ENCODE measurements at regions not wholly inside any gene's neighbourhood (a gene's known extent, or its start where the extent isn't known, plus 50 kb on each side); places are given as distances from the start of the nearest gene placed in this dataset.
A peak's percentile ranks its signal among the peaks of the same experiment; 100 is the strongest.
"Not testable (repeated sequence)": the region's sequence is repeated elsewhere in the genome, so short reads cannot be mapped to it uniquely, and the experiment has no call there.

GRCh38 chr7:142533920-142534319, 215.4 kb upstream of the PRSS1 start:
- DNase-seq (ENCODE audit: insufficient read length, low spot score) (no peak), FAIRE-seq (no peak)
- TF ChIP-seq POLR2A (IDR thresholded peaks at IDR 0.05; ENCODE audit: low read depth, low read length), result no peak

- FAIRE-seq (no peak), DNase-seq (ENCODE audit: insufficient read length, low spot score) (no peak)
- TF ChIP-seq POLR2A (IDR thresholded peaks at IDR 0.05; ENCODE audit: low read depth, low read length), result no peak
Measured at GRCh38 chr7:142529591-142529990, 219.7 kb upstream of the PRSS1 start.

- FAIRE-seq (no peak), DNase-seq (ENCODE audit: insufficient read length, low spot score) (no peak)
- TF ChIP-seq POLR2A (IDR thresholded peaks at IDR 0.05; ENCODE audit: low read depth, low read length), result no peak
Measured at GRCh38 chr7:142528608-142529408, 220.5 kb upstream of the PRSS1 start.

- no peak for TF ChIP-seq POLR2A (IDR thresholded peaks at IDR 0.05; ENCODE audit: low read depth, low read length)
- FAIRE-seq (no peak), DNase-seq (ENCODE audit: insufficient read length, low spot score) (no peak)
Measured at GRCh38 chr7:142523821-142524460, 225.3 kb upstream of the PRSS1 start.

DNA sequence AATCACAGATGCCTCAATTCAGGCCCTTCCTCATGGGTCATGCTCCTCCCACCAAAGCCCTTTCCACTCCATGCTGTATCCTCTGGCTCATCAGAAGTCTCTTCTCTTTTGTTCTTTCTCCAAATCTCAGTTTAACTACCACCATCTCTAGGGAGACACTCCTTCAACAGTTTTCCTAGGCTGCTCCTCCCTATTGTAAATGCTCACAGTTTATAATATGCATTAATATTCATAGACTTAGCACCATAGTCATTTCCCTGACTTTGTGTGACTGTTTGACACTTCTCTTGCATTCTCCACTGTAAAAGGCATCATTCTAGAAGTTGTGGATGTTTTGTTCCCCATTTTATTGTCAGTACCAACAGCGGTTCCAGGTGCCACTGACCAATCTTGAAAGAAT, 226.5 kb upstream of the PRSS1 start:
- DNase-seq (ENCODE audit: insufficient read length, low spot score) (no peak), FAIRE-seq (no peak)
- TF ChIP-seq POLR2A (IDR thresholded peaks at IDR 0.05; ENCODE audit: low read depth, low read length), result no peak

DNA sequence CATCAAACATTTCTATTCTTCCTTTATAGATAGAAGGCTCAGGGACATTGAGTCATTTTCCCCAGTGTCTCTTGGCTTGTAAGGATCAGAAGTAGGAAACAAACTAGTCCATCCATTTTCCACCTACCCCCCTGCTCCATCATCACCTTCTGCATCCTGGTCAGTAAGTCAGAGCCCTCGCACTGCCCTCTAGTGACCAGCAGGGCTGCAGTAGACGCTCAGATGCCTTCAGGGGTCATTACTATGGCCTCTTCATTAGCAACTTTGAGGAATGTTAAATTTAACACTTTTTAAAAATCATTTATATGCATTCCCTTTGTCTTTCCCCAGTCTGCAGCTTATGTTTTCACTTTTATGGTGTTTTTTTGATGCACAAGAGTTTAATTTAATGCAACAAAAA, 228.4 kb upstream of the PRSS1 start:
- DNase-seq (ENCODE audit: insufficient read length, low spot score), result not testable (repeated sequence)

GRCh38 chr7:142520455-142520854, 228.8 kb upstream of the PRSS1 start:
- FAIRE-seq; DNase-seq (ENCODE audit: insufficient read length, low spot score): not testable (repeated sequence)

More for the DNA sequence above, 228.4 kb upstream of the PRSS1 start:
- FAIRE-seq, result not testable (repeated sequence)

DNA sequence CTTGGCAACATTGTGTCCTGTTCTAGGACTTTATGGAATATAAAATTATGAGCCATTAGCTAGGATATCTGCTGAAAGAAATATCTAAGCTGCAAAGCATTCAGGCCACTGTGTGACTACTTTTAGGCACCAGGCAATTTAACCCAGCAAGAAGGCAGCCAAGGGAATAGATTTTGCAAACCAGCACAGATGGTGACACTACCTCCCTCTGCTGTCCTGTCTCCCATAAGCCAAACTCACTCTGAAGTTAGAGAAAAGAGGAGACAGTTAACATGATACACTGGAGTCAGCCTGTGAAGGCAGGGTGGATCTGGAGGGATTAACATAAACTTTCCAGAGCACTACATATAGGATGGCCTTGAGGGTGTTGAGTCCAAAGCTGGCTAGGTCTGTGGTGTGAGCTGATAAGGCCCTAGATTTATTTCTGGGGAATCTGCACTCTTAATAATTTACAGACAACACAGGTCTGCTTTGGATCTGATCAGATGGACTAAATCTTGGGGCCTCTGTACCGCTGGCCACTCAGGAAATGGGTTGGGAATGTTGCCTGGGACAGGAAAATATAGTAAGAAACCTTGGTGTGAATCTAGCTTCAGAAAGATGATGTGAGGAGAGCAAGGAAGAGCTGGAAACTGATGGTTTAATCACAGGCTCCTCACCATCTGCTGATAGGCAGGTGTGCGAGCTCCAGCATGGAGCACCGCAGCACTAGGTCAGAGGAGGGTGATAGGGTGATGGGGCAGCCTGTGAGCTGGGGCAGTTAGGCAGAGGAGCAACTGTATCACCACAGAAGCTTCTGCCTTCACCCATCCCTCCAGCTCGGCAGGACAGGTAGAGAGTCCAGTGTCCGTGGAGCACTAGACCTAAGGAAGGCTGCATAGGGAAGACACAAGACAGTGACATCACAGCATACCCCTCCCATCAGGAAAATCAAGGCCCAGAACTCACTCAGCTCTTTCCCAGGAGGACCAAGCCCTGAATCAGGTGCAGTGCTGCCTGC, 229.9 kb upstream of the PRSS1 start:
- no peak for TF ChIP-seq POLR2A (IDR thresholded peaks at IDR 0.05; ENCODE audit: low read depth, low read length)
- no peak for FAIRE-seq
- DNase-seq (ENCODE audit: insufficient read length, low spot score), result no peak

- DNase-seq (ENCODE audit: insufficient read length, low spot score), result peak; percentile 30
- TF ChIP-seq POLR2A (IDR thresholded peaks at IDR 0.05; ENCODE audit: low read depth, low read length), result no peak
- FAIRE-seq, result no peak
Measured at GRCh38 chr7:142516038-142516501, 233.2 kb upstream of the PRSS1 start.

DNA sequence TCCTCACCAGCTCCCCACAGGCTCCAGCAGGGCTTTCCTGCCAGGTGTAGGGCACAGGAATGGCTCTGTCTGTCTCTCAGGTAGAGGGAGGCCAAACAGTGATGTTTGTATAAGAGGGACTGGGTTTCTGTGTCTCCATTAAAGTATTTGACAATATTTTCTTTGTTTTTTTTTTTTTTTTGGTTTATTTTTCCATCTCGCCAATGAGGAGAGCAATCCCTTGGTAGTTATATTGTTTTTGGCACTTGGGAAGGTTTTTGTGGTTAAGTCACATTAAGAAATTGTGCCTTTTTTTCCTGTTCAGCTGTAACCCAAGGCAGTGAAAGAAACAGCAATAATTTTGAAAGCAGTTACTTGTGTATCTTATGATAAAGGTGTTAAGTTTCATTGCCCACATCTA, 234.6 kb upstream of the PRSS1 start:
- not testable (repeated sequence) for FAIRE-seq; DNase-seq (ENCODE audit: insufficient read length, low spot score)

- no peak for DNase-seq (ENCODE audit: insufficient read length, low spot score)
- TF ChIP-seq POLR2A (IDR thresholded peaks at IDR 0.05; ENCODE audit: low read depth, low read length), result no peak
- FAIRE-seq, result no peak
Measured at GRCh38 chr7:142513178-142513955, 235.9 kb upstream of the PRSS1 start.

DNA sequence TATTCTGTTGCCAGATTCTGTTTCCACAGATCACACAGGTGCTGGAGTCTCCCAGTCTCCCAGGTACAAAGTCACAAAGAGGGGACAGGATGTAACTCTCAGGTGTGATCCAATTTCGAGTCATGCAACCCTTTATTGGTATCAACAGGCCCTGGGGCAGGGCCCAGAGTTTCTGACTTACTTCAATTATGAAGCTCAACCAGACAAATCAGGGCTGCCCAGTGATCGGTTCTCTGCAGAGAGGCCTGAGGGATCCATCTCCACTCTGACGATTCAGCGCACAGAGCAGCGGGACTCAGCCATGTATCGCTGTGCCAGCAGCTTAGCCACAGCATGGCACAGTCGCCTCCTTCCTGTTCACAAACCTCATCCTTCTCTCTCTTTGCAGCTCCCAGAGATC, 237.5 kb upstream of the PRSS1 start:
- TF ChIP-seq POLR2A (IDR thresholded peaks at IDR 0.05; ENCODE audit: low read depth, low read length), result no peak
- DNase-seq (ENCODE audit: insufficient read length, low spot score) (no peak), FAIRE-seq (no peak)

GRCh38 chr7:142511374-142511773, 237.9 kb upstream of the PRSS1 start:
- FAIRE-seq (no peak), DNase-seq (ENCODE audit: insufficient read length, low spot score) (no peak)
- TF ChIP-seq POLR2A (IDR thresholded peaks at IDR 0.05; ENCODE audit: low read depth, low read length), result no peak

DNA sequence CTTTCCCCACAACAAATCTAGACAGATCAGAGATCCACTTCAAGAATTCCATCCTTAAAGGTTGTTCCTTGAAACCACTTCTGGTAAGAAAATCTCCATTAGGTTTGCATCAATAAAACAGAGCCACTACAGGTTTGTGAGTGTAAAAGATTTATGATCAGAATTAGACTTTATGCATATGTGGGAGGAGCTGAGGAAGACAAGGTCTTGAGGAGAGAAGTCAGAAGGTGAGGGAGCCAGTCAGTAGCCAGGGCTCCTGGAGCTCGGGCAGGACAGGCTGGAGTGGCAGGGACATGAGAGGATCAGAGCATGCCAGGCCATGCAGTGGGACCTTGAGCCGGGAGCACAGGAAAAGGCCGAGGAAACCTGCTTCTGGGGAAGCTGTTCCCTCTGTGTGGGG, 240.0 kb upstream of the PRSS1 start:
- FAIRE-seq, result not testable (repeated sequence)

More for the DNA sequence above, 240.0 kb upstream of the PRSS1 start:
- DNase-seq (ENCODE audit: insufficient read length, low spot score), result not testable (repeated sequence)
